ENCODE measurements at regions not wholly inside any gene's neighbourhood (a gene's known extent, or its start where the extent isn't known, plus 50 kb on each side); places are given as distances from the start of the nearest gene placed in this dataset.
"Not testable (repeated sequence)": the region's sequence is repeated elsewhere in the genome, so short reads cannot be mapped to it uniquely, and the experiment has no call there.

DNA sequence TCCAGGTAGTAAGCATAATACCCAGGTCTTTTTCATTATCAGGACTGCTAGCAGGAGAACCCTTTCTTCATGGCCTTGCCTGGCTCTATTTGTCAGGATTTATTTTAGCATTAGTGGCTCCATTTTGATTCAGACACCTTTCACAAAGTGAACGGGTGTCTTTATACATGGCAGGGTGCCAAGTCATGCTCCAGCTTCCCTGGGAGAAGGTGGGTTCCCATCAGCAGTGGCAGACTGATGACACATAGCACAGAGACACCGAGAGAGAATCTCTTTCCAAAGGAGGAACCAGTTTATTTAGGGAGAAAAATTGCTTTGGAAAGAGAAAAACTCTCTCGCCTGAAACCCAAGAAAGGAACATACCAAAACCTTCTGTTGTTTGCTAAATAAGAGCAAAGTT is 135.3 kb upstream of the TMTC4 start:
- DNase-seq: no peak

DNA sequence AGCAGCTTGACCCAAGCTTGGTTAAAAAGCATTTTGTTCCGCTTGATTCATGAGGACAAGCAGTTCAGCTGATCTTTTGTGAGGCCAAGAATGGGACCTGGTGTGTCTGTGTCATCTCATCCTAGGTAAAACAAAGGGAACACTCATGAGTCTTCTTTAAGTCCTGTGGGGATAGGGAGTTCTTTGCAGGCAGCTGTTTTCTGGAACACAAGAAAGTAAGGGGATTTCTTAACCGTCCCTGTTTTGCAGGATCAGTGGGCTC is 134.5 kb upstream of the TMTC4 start:
- DNase-seq: no peak

DNA sequence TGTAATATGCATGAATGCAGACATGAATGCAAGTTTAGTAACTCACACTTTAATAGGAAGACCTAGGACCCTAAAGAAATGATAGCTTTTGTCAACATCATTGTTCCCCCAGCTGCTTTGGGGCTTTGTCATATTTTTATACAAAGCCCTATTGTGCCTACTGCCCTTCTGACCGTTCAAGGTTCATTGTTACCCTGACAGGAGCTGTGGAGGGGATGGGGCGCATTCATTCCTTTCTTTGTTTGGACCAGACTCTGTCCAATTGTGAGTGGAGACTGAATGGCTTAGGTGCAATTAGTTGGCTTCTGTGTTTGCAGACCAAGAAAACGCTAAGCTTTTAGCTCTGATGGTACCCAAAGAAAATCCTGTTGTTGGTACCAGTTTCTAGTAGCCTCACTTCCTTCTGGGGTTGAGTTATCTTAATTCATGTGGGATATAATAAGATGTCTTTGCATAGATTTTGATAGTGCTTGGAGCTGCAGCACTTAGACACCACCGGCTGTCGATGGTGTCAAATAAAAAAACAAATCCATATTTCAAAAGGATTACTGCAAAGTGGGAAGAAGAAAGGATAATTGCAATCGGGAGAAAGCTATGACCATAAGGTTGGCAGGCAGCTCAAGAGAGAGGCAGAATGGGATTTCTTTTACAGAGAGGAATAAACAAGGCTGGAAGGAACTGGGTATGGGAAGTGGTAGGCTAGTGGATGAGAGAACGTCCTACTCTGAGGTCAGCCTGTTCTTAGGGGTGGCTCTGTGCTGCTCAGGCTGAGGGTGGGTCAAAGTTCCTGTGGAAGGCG is 133.9 kb upstream of the TMTC4 start:
- DNase-seq: no peak

GRCh38 chr13:100803091-100803490 is 128.5 kb upstream of the TMTC4 start:
- no peak for DNase-seq

- no peak for DNase-seq
Observed at GRCh38 chr13:100800283-100800875, 125.8 kb upstream of the TMTC4 start.

GRCh38 chr13:100798739-100799361 is 124.3 kb upstream of the TMTC4 start:
- no peak for DNase-seq

GRCh38 chr13:100797921-100798320 is 123.3 kb upstream of the TMTC4 start:
- no peak for DNase-seq

GRCh38 chr13:100796463-100796862 is 121.9 kb upstream of the TMTC4 start:
- no peak for DNase-seq

DNA sequence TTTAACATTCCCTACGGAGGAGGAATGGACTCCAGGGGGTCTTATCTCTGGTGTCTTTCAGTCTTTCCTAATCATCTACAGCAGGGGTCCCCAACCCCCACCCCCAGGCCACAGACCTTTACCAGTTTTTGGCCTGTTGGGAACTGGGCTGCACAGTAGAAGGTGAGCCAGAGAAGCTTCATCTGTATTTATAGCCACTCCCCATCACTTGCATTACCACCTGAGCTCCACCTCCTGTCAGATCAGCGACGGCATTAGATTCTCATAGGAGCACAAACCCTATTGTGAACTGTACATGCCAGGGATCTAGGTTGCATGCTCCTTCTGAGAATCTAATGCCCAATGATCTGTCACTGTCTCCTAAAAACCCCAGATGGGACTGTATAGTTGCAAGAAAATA is 120.0 kb upstream of the TMTC4 start:
- no peak for DNase-seq

DNA sequence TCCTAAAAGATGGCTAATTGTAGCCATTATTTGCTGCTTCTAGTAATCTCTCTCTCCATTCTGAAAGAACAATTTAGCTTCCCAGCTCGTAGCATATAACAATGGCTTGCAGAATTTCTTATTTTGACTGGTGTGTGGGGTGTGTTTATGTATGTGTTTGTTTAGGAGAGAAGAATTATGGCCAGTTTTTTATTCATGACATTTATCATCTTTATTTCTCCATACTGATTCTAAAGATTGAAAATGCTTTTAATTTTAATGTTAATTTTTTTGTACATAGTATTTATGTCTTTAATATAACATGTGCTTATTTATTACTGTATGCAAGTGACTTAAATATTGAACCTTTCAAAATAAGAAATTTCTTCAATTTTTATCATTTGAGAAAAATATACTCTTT is 115.8 kb upstream of the TMTC4 start:
- no peak for DNase-seq

DNA sequence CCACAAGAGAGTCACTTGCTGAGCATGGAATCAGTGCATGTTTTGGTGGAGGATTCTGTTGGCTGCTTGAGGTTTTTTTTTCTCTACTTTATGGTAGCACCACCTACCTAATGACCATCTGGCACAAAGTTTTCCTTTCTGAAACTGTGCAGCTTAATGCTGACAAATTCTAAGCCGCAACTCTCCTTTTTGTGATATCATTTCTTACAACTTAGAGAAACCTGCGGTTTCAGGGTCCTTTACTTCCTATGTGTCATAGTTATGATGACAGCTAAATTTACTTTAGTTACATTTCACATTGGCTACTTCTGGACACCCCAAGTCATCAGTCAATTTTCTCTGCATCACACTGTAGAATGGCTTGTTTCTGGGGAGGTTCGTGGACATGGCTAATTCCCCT is 115.4 kb upstream of the TMTC4 start:
- DNase-seq: no peak

DNA sequence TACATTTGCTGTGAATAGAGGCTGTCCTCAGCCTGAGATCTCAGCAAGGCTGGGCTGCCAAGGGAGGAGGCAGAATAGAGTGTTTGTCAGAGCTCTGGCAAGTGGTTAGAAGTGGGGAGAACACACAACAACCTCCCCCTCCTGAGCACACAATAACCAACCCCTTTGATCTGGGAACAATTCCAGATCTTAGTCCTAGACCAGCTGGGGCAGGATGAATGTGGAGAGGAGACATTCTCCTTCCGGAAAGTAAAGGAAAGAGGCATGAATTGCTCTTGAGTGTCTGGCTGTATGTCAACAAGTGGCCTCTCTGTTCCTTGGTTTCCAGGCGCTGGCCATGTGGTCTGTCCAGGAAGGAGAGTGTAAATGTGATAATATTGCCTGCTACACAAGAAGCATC is 114.9 kb upstream of the TMTC4 start:
- no peak for DNase-seq

- no peak for DNase-seq
Observed at GRCh38 chr13:100789025-100789424, 114.4 kb upstream of the TMTC4 start.

DNA sequence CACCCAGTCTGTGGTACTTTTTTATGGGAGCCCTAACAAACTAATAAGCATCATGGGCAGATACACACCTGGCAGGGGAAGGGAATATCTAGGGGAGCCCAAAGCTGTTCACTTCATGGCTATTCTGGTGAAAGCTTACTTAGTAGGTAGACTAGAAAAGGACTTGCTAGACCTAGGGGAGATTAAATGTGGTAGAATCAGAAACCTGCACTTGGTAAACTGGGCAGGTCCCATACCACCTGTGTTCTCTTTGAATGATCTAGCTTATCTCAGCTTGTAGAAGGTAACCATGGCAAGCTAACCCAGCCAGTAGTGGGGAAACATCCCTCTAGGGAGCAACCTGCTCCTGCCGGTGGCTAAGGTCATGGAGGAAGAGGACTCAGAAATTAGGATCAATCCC is 113.9 kb upstream of the TMTC4 start:
- DNase-seq: no peak

DNA sequence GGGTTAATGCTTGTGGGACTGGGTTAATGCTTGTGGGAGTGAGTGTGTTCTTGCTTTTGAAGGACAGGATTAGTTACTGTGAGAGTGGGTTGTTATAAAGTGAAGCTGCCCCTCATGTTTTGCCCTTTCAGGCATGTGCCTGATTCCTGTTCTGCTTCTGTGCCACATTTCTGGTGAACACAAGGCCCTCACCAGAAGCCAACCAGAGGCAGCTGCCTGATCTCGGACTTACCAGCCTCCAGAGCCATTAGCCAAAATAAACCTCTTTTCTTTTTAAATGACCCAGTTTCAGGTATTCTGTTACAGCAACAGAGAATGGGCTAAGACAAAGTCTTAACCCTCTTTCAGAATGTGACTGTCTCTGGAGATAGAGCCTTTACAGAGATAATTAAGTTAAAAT is 113.3 kb upstream of the TMTC4 start:
- no peak for DNase-seq

DNA sequence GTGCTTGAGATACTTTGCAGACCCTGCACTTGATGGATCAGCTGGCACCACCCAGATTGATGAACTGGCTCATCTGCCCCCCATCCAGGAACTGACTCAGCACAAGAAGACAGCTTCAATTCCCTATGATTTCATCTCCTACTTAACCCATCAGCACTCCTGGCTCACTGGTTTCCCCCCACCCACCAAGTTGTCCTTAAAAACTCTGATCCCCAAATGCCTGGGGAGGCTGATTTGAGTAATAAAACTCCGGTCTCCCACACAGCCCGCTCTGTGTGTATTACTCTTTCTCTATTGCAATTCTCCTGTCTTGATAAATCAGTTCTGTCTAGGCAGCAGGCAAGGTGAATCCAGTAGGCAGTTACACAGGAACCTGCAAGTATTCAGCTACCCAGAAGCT is 102.1 kb upstream of the TMTC4 start:
- DNase-seq: not testable (repeated sequence)

- no peak for DNase-seq
Observed at GRCh38 chr13:100773923-100774663, 99.5 kb upstream of the TMTC4 start.

GRCh38 chr13:100773429-100773828 is 98.8 kb upstream of the TMTC4 start:
- DNase-seq: no peak

GRCh38 chr13:100767192-100767591 is 92.6 kb upstream of the TMTC4 start:
- no peak for DNase-seq

- DNase-seq: not testable (repeated sequence)
Observed at GRCh38 chr13:100766570-100766969, 92.0 kb upstream of the TMTC4 start.

DNA sequence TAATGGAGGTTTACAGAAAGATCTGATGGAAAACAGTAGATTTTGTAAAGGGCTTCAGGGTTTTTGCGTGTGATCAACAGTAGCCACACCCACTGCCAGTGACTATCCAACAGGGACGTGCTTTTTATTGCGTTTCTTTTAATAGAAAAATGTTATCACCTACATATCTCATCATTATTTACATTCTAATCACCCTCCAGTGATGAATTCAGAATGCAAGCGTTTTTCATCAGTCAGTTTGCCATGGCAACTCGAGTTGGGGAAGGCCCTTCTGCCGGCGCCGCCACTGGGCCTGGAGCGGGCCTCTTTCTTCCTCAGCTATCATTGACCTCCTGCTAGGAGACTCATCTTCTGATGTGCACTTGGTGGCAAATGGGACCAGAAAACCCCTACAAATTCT is 90.3 kb upstream of the TMTC4 start:
- no peak for DNase-seq

DNA sequence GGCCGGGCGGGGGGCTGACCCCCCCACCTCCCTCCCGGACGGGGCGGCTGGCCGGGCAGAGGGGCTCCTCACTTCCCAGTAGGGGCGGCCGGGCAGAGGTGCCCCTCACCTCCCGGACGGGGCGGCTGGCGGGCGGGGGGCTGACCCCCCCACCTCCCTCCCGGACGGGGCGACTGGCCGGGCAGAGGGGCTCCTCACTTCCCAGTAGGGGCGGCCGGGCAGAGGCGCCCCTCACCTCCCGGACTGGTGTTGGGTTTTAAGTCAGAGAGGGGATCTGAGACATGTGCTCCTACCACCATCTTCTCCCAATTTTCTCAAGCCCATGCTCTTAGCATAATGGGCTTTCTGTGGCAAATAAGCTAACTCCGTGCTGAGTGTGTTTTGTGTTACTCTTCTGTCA is 87.5 kb upstream of the TMTC4 start:
- DNase-seq: not testable (repeated sequence)

DNA sequence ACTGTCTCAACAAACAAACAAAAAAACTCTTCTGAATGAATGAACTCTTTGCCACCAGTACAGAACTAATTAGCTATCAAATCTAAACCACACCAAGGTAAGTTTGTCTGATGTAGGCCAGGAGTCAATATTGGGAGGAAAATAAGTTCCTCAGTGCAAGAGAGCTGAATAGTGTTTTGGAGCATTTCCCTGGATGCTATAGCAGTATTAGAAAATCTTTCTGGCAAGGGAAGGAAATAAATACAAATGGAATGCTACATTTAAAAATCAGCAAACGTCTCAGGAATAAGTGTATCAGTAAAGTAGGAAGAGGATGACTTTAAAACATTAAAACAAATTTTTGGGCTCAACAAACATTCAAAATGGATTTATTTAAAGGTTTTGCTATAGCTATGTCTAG is 81.3 kb upstream of the TMTC4 start:
- DNase-seq: no peak

DNA sequence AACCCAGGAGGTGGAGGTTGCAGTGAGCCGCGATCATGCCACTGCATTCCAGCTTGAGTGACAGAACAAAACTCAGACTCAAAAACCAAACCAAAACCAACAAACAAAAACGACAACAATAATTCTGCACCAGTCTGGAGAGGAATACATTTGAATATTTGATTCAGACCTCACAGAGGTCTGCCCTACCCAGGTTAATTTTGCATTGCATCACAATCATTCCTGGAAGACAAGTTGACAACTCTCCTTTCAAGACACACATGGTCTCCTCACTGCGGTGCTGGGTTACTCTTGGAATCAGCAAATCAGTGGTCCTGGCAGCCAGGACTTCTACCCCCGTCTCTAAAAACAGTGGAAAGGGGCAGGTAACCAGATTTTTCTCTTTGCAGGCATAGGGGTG is 79.9 kb upstream of the TMTC4 start:
- DNase-seq: no peak
